NCI-H128 (cell line): ENCODE measurements at regions not wholly inside any gene's neighbourhood (a gene's known extent, or its start where the extent isn't known, plus 50 kb on each side); places are given as distances from the start of the nearest gene placed in this dataset.
"Not testable (repeated sequence)": the region's sequence is repeated elsewhere in the genome, so short reads cannot be mapped to it uniquely, and the experiment has no call there.

ENCODE experiments used
- DNase-seq: peaks from one replicate; lab custom pipeline; 2025; ENCODE audit not compliant: unreplicated experiment; lab: John Stamatoyannopoulos, UW

- no peak for DNase-seq
Observed at GRCh38 chr4:12403175-12403574, 974.5 kb upstream of the HS3ST1 start.

- no peak for DNase-seq
Observed at GRCh38 chr4:12399781-12400180, 971.1 kb upstream of the HS3ST1 start.

GRCh38 chr4:12393631-12394262 lies 965.1 kb upstream of the HS3ST1 start:
- DNase-seq, result no peak

GRCh38 chr4:12389604-12390003 lies 960.9 kb upstream of the HS3ST1 start:
- DNase-seq, result no peak

- DNase-seq, result no peak
Observed at GRCh38 chr4:12382567-12382966, 953.9 kb upstream of the HS3ST1 start.

- no peak for DNase-seq
Observed at GRCh38 chr4:12379191-12379590, 950.5 kb upstream of the HS3ST1 start.

- DNase-seq, result no peak
Observed at GRCh38 chr4:12375805-12376204, 947.1 kb upstream of the HS3ST1 start.

- DNase-seq, result not testable (repeated sequence)
Observed at GRCh38 chr4:12365869-12366268, 937.2 kb upstream of the HS3ST1 start.

GRCh38 chr4:12360391-12360790 lies 931.7 kb upstream of the HS3ST1 start:
- DNase-seq, result no peak

GRCh38 chr4:12359420-12359819 lies 930.7 kb upstream of the HS3ST1 start:
- no peak for DNase-seq

- DNase-seq, result not testable (repeated sequence)
Observed at GRCh38 chr4:12333083-12333482, 904.4 kb upstream of the HS3ST1 start.

GRCh38 chr4:12324965-12325364 lies 896.3 kb upstream of the HS3ST1 start:
- DNase-seq, result no peak

- DNase-seq, result no peak
Observed at GRCh38 chr4:12319765-12320164, 891.1 kb upstream of the HS3ST1 start.

GRCh38 chr4:12304905-12305304 lies 876.2 kb upstream of the HS3ST1 start:
- DNase-seq, result no peak

GRCh38 chr4:12296366-12296765 lies 867.7 kb upstream of the HS3ST1 start:
- DNase-seq, result no peak

GRCh38 chr4:12293906-12294525 lies 865.3 kb upstream of the HS3ST1 start:
- DNase-seq, result no peak

- DNase-seq, result no peak
Observed at GRCh38 chr4:12286351-12286750, 857.7 kb upstream of the HS3ST1 start.

- DNase-seq, result no peak
Observed at GRCh38 chr4:12270546-12270945, 841.9 kb upstream of the HS3ST1 start.

- no peak for DNase-seq
Observed at GRCh38 chr4:12265554-12265953, 836.9 kb upstream of the HS3ST1 start.

- no peak for DNase-seq
Observed at GRCh38 chr4:12260453-12260852, 831.8 kb upstream of the HS3ST1 start.

GRCh38 chr4:12244973-12245372 lies 816.3 kb upstream of the HS3ST1 start:
- DNase-seq, result no peak

- DNase-seq, result no peak
Observed at GRCh38 chr4:12242354-12242753, 813.7 kb upstream of the HS3ST1 start.
